K562 (cell line): ENCODE measurements at regions not wholly inside any gene's neighbourhood (a gene's known extent, or its start where the extent isn't known, plus 50 kb on each side); places are given as distances from the start of the nearest gene placed in this dataset.

Experiments
- ATAC-seq: fragments of 200-7000 bp; cut with Tn5 transposase; 3 replicates; pipeline ENCODE4 v1.9.1; 2020; ENCODE audit warnings: moderate library complexity
- BruUV-seq: library from RNA; stranded (reverse); fragments of 400-500 nt; replicated peaks from 2 replicates; lab custom pipeline; 2021; lab: Mats Ljungman, UMichigan
- CTCF ChIA-PET: fragments of 300-600 bp; formaldehyde crosslinking; extraction: SDS; loops from one replicate; lab custom pipeline; 2021; ENCODE audit warnings: low intra/inter-chr PET ratio; lab: Yijun Ruan, JAX
- POLR2A ChIA-PET: fragments of 300-600, 350-650 bp; sonication (Branson Sonifier 250); formaldehyde crosslinking; extraction: SDS; loops from one replicate; lab custom pipeline; 2021; ENCODE audit warnings: antibody characterized with exemption, inconsistent platforms; lab: Yijun Ruan, JAX
- DNase-seq, 4 experiments: peaks; one replicate each; pipeline versions ENCODE4 v3.0.0 to v3.0.0-alpha.2; 2011 to 2018; ENCODE audit warnings: low spot score in 3 of 4, mixed read lengths in 3 of 4; ENCODE audit errors: extremely low read depth in 1 of 4
- FAIRE-seq: peaks from 2 replicates; lab custom pipeline; 2011; peaks lifted over from hg19 to GRCh38; lab: Jason Lieb, UNC
- H2AFZ ChIP-seq: 2 replicates; pipeline ENCODE4 v1.6.0; 2011; ENCODE audit warnings: low read depth, low read length, control low read depth, inconsistent platforms
- H3K27ac ChIP-seq: fragments of 200-600 bp; 3 replicates; pipeline ENCODE4 v1.8.0; 2011; ENCODE audit warnings: low read depth, mild to moderate bottlenecking, control low read depth, inconsistent platforms, low read length, moderate library complexity, mixed read lengths; ENCODE audit errors: extremely low read depth
- H3K27me3 ChIP-seq, 2 experiments: fragments of 300-600 bp in 1 of 2; 2 replicates in 1 of 2; 3 replicates in 1 of 2; pipeline versions ENCODE4 v1.6.0 to v1.8.0; 2011; ENCODE audit warnings: inconsistent platforms in 2 of 2, low read length in 2 of 2, mild to moderate bottlenecking in 1 of 2, mixed read lengths in 1 of 2, moderate library complexity in 1 of 2; ENCODE audit not compliant: control insufficient read depth in 2 of 2, insufficient read depth in 2 of 2
- H3K36me3 ChIP-seq: fragments of 300-600 bp; 3 replicates; pipeline ENCODE4 v1.8.0; 2011; ENCODE audit warnings: mild to moderate bottlenecking, low read length, inconsistent platforms; ENCODE audit not compliant: control insufficient read depth, insufficient read depth
- H3K4me1 ChIP-seq, 2 experiments: fragments of 200-600 bp in 1 of 2; replicated peaks in 1 of 2; 2 replicates in 1 of 2; 3 replicates in 1 of 2; pipeline versions ENCODE4 v1.5.1 to v1.8.0; 2011; ENCODE audit warnings: inconsistent platforms in 2 of 2, low read length in 2 of 2, mild to moderate bottlenecking in 1 of 2, mixed read lengths in 1 of 2, moderate library complexity in 1 of 2; ENCODE audit not compliant: control insufficient read depth in 2 of 2, insufficient read depth in 2 of 2
- H3K4me2 ChIP-seq: 2 replicates; pipeline ENCODE4 v1.6.1; 2011; ENCODE audit warnings: low read length, control low read depth, inconsistent platforms, mixed read lengths; ENCODE audit not compliant: insufficient read depth
- H3K4me3 ChIP-seq: fragments of 200-600 bp; sonication (generic), shearing (Covaris generic); 2 replicates; pipeline ENCODE4 v1.5.1; 2016; ENCODE audit warnings: control low read depth, inconsistent platforms
- H3K79me2 ChIP-seq: fragments of 200-600 bp; 3 replicates; pipeline ENCODE4 v1.8.0; 2011; ENCODE audit warnings: low read length, inconsistent platforms; ENCODE audit not compliant: control insufficient read depth, insufficient read depth
- H3K9ac ChIP-seq, 2 experiments: 2 replicates each; pipeline versions ENCODE4 v1.6.0 to v1.6.1; 2011; ENCODE audit warnings: low read depth in 2 of 2, low read length in 2 of 2, control low read depth in 1 of 2, inconsistent platforms in 1 of 2, mild to moderate bottlenecking in 1 of 2, mixed read lengths in 1 of 2; ENCODE audit not compliant: insufficient read depth in 1 of 2
- H3K9me1 ChIP-seq: one replicate; pipeline ENCODE4 v1.6.0; 2011; ENCODE audit warnings: inconsistent platforms, mild to moderate bottlenecking, low read length, moderate library complexity; ENCODE audit not compliant: control insufficient read depth, insufficient read depth
- H3K9me3 ChIP-seq: replicated peaks from 2 replicates; pipeline ENCODE4 v1.5.1; 2011; ENCODE audit warnings: low read depth, low read length, inconsistent platforms; ENCODE audit not compliant: control insufficient read depth, insufficient read depth
- H4K20me1 ChIP-seq: replicated peaks from 2 replicates; pipeline ENCODE4 v1.6.1; 2011; ENCODE audit warnings: low read length, inconsistent platforms, mixed read lengths; ENCODE audit not compliant: control insufficient read depth, insufficient read depth
- CAMTA2 ChIP-seq: fragments of 250-450 bp; sonication (Bioruptor Pico); conservative IDR thresholded peaks from 2 replicates; pipeline ENCODE4 v1.5.1; 2022
- CBFB ChIP-seq: sonication (generic); formaldehyde crosslinking; IDR thresholded peaks from 2 replicates; pipeline ENCODE4 v1.4.0; 2020; ENCODE audit warnings: mild to moderate bottlenecking, missing genetic modification reagents
- CGGBP1 ChIP-seq: fragments of 250-450 bp; sonication (Bioruptor Pico); IDR thresholded peaks from 2 replicates; pipeline ENCODE4 v1.9.0; 2021; ENCODE audit warnings: mild to moderate bottlenecking
- CHAMP1 ChIP-seq: fragments of 450-650 bp; IDR thresholded peaks from 2 replicates; pipeline ENCODE4 v1.6.1; 2016; ENCODE audit warnings: mild to moderate bottlenecking
- ESRRB ChIP-seq: fragments of 250-450 bp; sonication (Bioruptor Pico); IDR thresholded peaks from 2 replicates; pipeline ENCODE4 v1.5.0; 2020; ENCODE audit warnings: mild to moderate bottlenecking, moderate library complexity, borderline replicate concordance
- HDAC1 ChIP-seq, 2 experiments: fragments of 450-650 bp; IDR thresholded peaks; 2 replicates each; pipeline ENCODE4 v1.6.1; 2016 to 2017; ENCODE audit warnings: inconsistent platforms in 1 of 2, mild to moderate bottlenecking in 1 of 2, moderate library complexity in 1 of 2
- MXD1 ChIP-seq: fragments of 250-450 bp; sonication (Bioruptor Pico); IDR thresholded peaks from 2 replicates; pipeline ENCODE4 v1.8.0; 2021; ENCODE audit warnings: borderline replicate concordance, mild to moderate bottlenecking, moderate library complexity; ENCODE audit not compliant: poor library complexity, severe bottlenecking
- NFIC ChIP-seq: fragments of 450-650 bp; IDR thresholded peaks from 2 replicates; pipeline ENCODE4 v1.6.1; 2017; ENCODE audit warnings: mild to moderate bottlenecking, inconsistent platforms
- NFIX ChIP-seq: fragments of 250-450 bp; sonication (Bioruptor Pico); IDR thresholded peaks from 2 replicates; pipeline ENCODE4 v1.4.0; 2020; ENCODE audit warnings: low read depth, mild to moderate bottlenecking, moderate library complexity
- SMAD1 ChIP-seq: fragments of 150-350 bp; IDR thresholded peaks from 2 replicates; pipeline ENCODE4 v1.6.1; 2014; ENCODE audit warnings: low read length, low read depth; ENCODE audit not compliant: partially characterized antibody
- SRSF1 ChIP-seq: fragments of 200-400 bp; formaldehyde crosslinking; IDR thresholded peaks from 2 replicates; pipeline ENCODE4 v1.6.1; 2017; ENCODE audit warnings: mild to moderate bottlenecking, low read depth, low read length, moderate library complexity
- SRSF9 ChIP-seq: fragments of 200-400 bp; formaldehyde crosslinking; IDR thresholded peaks from 2 replicates; pipeline ENCODE4 v1.6.1; 2017; ENCODE audit warnings: low read depth, low read length, borderline replicate concordance
- ZEB2 ChIP-seq: fragments of 450-650 bp; IDR thresholded peaks from 2 replicates; pipeline ENCODE4 v1.6.1; 2016
- ZNF121 ChIP-seq: sonication (generic); formaldehyde crosslinking; conservative IDR thresholded peaks from 2 replicates; pipeline ENCODE4 v1.8.0; 2022; ENCODE audit warnings: missing genetic modification reagents
- ZNF253 ChIP-seq: fragments of 250-450 bp; sonication (Bioruptor Pico); conservative IDR thresholded peaks from 2 replicates; pipeline ENCODE4 v1.6.1; 2021; ENCODE audit warnings: mild to moderate bottlenecking
- WGBS: fragments of 100-300 bp; shearing (Covaris generic); methylation state at CpG from one replicate; pipeline ENCODE4 v1.1.6; 2016; ENCODE audit warnings: low coverage, mixed read lengths; ENCODE audit not compliant: insufficient coverage; ENCODE audit errors: missing lambda C conversion rate; 5-methylcytosine and 5-hydroxymethylcytosine counted together
- in situ Hi-C: fragments of 300-500 bp; cut with MboI; formaldehyde crosslinking; loops from 4 replicates; pipeline ENCODE4 v1.15.0; 2018; ENCODE audit warnings: inconsistent platforms, mixed read lengths
- intact Hi-C: fragments of 100-400 bp; cut with micrococcal nuclease; formaldehyde crosslinking; loops from 2 replicates; pipeline ENCODE4 v1.14.2; 2022

- no peak for TF ChIP-seq CHAMP1
Measured at GRCh38 chr18:22473366-22473765, 55.7 kb upstream of the CTAGE1 start (continued).

- H3K36me3 ChIP-seq = no peaks in the 10 kb centered on the region
- 32% methylated on average over 7 of the region's 7 CpGs for whole genome bisulfite sequencing
- peaks cover 3 to 22% of the 10 kb centered on the region in 2 experiments; a peak in 2 of 5 replicates for H3K27me3 ChIP-seq
- FAIRE-seq (no peak), DNase-seq (no peak), ATAC-seq (no peak)
- BruUV-seq = no TSS peak
- no peaks in the 10 kb centered on the region for H3K9me1 ChIP-seq
- no peak overlapping the region for H3K27ac ChIP-seq
- peaks cover 0 to 15% of the 10 kb centered on the region in 2 experiments; a peak in 3 of 5 replicates for H3K4me1 ChIP-seq
- intact Hi-C loops (no loop called here), in situ Hi-C loops (no loop called here)
- H3K4me3 ChIP-seq = no peak overlapping the region
- TF ChIP-seq HDAC1 (IDR thresholded peaks at IDR 0.05) (no peak), ZNF253 (CRISPR knock-in tag) (no peak), MXD1 (no peak), CBFB (CRISPR knock-in tag) (no peak), SMAD1 (no peak), NFIC (peak; percentile 95), SRSF1 (no peak), CGGBP1 (CRISPR knock-in tag) (no peak), ZEB2 (no peak), NFIX (peak; percentile 84), ESRRB (CRISPR knock-in tag) (no peak), CAMTA2 (CRISPR knock-in tag) (no peak), SRSF9 (no peak), ZNF121 (CRISPR knock-in tag) (no peak)
- H3K9me3 ChIP-seq = no peaks in the 10 kb centered on the region
- ChIA-PET CTCF (no interaction called here), POLR2A (no interaction called here)
- H3K9ac ChIP-seq = no peak overlapping the region
- no peaks in the 10 kb centered on the region for H3K79me2 ChIP-seq
- H3K4me2 ChIP-seq = no peak overlapping the region
- H4K20me1 ChIP-seq = no peaks in the 10 kb centered on the region
- H2AFZ ChIP-seq = peak overlapping the region; percentile 38; the same call in 1 of the 2 replicates
Measured at GRCh38 chr18:22475426-22476100, 57.8 kb upstream of the CTAGE1 start.
